ENCODE measurements at regions not wholly inside any gene's neighbourhood (a gene's known extent, or its start where the extent isn't known, plus 50 kb on each side); places are given as distances from the start of the nearest gene placed in this dataset.

DNA sequence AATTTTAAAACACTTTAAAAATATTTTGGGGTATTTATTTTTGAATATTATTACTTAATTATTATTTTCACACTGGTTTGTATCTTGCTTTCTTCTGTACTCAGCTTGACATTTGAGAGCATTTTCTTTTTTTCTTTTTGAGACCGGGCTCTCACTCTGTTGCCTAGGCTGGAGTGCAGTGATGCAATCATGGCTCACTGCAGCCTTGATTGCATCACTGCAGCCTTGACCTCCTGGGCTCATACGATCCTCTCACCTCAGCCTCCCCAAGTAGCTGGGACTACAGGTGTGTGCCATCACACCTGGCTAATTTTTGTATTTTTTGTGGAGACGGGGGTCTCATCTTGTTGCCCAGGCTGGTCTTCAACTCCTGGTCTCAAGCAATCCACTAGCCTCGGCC is 79.9 kb upstream of the DLX2 start:
- TF ChIP-seq, protein P1, sequence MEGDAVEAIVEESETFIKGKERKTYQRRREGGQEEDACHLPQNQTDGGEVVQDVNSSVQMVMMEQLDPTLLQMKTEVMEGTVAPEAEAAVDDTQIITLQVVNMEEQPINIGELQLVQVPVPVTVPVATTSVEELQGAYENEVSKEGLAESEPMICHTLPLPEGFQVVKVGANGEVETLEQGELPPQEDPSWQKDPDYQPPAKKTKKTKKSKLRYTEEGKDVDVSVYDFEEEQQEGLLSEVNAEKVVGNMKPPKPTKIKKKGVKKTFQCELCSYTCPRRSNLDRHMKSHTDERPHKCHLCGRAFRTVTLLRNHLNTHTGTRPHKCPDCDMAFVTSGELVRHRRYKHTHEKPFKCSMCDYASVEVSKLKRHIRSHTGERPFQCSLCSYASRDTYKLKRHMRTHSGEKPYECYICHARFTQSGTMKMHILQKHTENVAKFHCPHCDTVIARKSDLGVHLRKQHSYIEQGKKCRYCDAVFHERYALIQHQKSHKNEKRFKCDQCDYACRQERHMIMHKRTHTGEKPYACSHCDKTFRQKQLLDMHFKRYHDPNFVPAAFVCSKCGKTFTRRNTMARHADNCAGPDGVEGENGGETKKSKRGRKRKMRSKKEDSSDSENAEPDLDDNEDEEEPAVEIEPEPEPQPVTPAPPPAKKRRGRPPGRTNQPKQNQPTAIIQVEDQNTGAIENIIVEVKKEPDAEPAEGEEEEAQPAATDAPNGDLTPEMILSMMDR (IDR thresholded peaks at IDR 0.05; ENCODE audit: low read depth, low read length): no peak
- TF ChIP-seq EZH2phosphoT487 (IDR thresholded peaks at IDR 0.05; ENCODE audit: low read depth): no peak

Data from OCI-LY3 (cell line).